ENCODE measurements at regions not wholly inside any gene's neighbourhood (a gene's known extent, or its start where the extent isn't known, plus 50 kb on each side); places are given as distances from the start of the nearest gene placed in this dataset.
"Not testable (repeated sequence)": the region's sequence is repeated elsewhere in the genome, so short reads cannot be mapped to it uniquely, and the experiment has no call there.

DNA sequence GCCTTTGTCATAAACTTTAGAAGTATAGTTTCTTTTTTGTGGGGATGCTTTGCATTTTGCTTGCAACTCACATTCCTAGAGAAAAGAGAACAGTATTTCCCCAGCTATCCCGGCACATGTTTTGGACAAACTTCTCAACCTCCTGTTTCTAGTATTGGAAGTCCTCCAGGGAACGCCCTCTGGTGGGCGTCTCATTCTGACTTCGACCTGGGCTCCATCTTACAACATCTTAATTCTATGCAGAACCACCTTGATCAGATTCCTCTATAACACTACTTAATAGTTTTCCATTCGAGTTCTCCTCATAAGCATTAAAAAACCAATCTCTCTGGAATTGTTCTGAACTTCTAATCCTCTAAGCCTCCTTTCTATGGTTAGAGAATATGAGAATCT lies 139.5 kb upstream of the FZD8 start:
- Histone ChIP-seq H3K4me3 (ENCODE audit: low read length) (no peak overlapping the region), H3K27me3 (ENCODE audit: low read depth, low read length) (no peaks in the 10 kb centered on the region), H2AFZ (ENCODE audit: low read depth, low read length) (no peak overlapping the region), H3K9ac (ENCODE audit: low read length) (no peak overlapping the region), H4K20me1 (ENCODE audit: insufficient read depth, low read length) (no peaks in the 10 kb centered on the region), H3K4me1 (ENCODE audit: low read length) (peaks cover 23% of the 10 kb centered on the region), H3K9me3 (ENCODE audit: insufficient read depth, low read length) (no peaks in the 10 kb centered on the region), H3K79me2 (ENCODE audit: low read length) (no peaks in the 10 kb centered on the region), H3K36me3 (replicated peaks; ENCODE audit: low read depth, low read length) (no peaks in the 10 kb centered on the region), H3K4me2 (ENCODE audit: low read length) (no peak overlapping the region), H3K27ac (ENCODE audit: low read length) (no peak overlapping the region)
- no peak for TF ChIP-seq EZH2phosphoT487 (IDR thresholded peaks at IDR 0.05; ENCODE audit: low read depth)
- TF ChIP-seq, protein P1, sequence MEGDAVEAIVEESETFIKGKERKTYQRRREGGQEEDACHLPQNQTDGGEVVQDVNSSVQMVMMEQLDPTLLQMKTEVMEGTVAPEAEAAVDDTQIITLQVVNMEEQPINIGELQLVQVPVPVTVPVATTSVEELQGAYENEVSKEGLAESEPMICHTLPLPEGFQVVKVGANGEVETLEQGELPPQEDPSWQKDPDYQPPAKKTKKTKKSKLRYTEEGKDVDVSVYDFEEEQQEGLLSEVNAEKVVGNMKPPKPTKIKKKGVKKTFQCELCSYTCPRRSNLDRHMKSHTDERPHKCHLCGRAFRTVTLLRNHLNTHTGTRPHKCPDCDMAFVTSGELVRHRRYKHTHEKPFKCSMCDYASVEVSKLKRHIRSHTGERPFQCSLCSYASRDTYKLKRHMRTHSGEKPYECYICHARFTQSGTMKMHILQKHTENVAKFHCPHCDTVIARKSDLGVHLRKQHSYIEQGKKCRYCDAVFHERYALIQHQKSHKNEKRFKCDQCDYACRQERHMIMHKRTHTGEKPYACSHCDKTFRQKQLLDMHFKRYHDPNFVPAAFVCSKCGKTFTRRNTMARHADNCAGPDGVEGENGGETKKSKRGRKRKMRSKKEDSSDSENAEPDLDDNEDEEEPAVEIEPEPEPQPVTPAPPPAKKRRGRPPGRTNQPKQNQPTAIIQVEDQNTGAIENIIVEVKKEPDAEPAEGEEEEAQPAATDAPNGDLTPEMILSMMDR (IDR thresholded peaks at IDR 0.05; ENCODE audit: low read depth, low read length) = peak; percentile 47

GRCh38 chr10:35780970-35781642 lies 139.0 kb upstream of the FZD8 start:
- Histone ChIP-seq H3K9me3 (ENCODE audit: insufficient read depth, low read length) (no peaks in the 10 kb centered on the region), H3K4me3 (ENCODE audit: low read length) (no peak overlapping the region), H3K27ac (ENCODE audit: low read length) (no peak overlapping the region), H3K79me2 (ENCODE audit: low read length) (no peaks in the 10 kb centered on the region), H2AFZ (ENCODE audit: low read depth, low read length) (no peak overlapping the region), H3K27me3 (ENCODE audit: low read depth, low read length) (no peaks in the 10 kb centered on the region), H3K36me3 (replicated peaks; ENCODE audit: low read depth, low read length) (no peaks in the 10 kb centered on the region), H3K4me1 (ENCODE audit: low read length) (peaks cover 26% of the 10 kb centered on the region), H4K20me1 (ENCODE audit: insufficient read depth, low read length) (no peaks in the 10 kb centered on the region), H3K9ac (ENCODE audit: low read length) (no peak overlapping the region), H3K4me2 (ENCODE audit: low read length) (no peak overlapping the region)
- TF ChIP-seq EZH2phosphoT487 (IDR thresholded peaks at IDR 0.05; ENCODE audit: low read depth) = no peak

GRCh38 chr10:35778306-35778705 lies 136.2 kb upstream of the FZD8 start:
- no peaks in the 10 kb centered on the region for H3K9me3 ChIP-seq (ENCODE audit: insufficient read depth, low read length)
- no peaks in the 10 kb centered on the region for H3K36me3 ChIP-seq (replicated peaks; ENCODE audit: low read depth, low read length)
- H3K4me1 ChIP-seq (ENCODE audit: low read length) = peaks cover 32% of the 10 kb centered on the region
- no peak for TF ChIP-seq EZH2phosphoT487 (IDR thresholded peaks at IDR 0.05; ENCODE audit: low read depth)
- TF ChIP-seq, protein P1 (IDR thresholded peaks at IDR 0.05; ENCODE audit: low read depth, low read length) = no peak
- peak overlapping the region; percentile 33; the same call in 1 of the 2 replicates for H3K4me3 ChIP-seq (ENCODE audit: low read length)
- no peaks in the 10 kb centered on the region for H3K79me2 ChIP-seq (ENCODE audit: low read length)
- 0 out of 2 replicates have a peak overlapping the region, but pooled peaks have one; percentile 27 for H3K9ac ChIP-seq (ENCODE audit: low read length)
- H3K27me3 ChIP-seq (ENCODE audit: low read depth, low read length) = no peaks in the 10 kb centered on the region
- H3K4me2 ChIP-seq (ENCODE audit: low read length) = peak overlapping the region; percentile 64
- no peaks in the 10 kb centered on the region for H4K20me1 ChIP-seq (ENCODE audit: insufficient read depth, low read length)
- H2AFZ ChIP-seq (ENCODE audit: low read depth, low read length) = peak overlapping the region; percentile 60; the same call in 1 of the 2 replicates
- H3K27ac ChIP-seq (ENCODE audit: low read length) = peak overlapping the region; percentile 28; the same call in 1 of the 2 replicates

GRCh38 chr10:35776557-35776956 lies 134.5 kb upstream of the FZD8 start:
- H3K36me3 ChIP-seq (replicated peaks; ENCODE audit: low read depth, low read length); H3K27ac ChIP-seq (ENCODE audit: low read length); H2AFZ ChIP-seq (ENCODE audit: low read depth, low read length); H3K9ac ChIP-seq (ENCODE audit: low read length); H3K4me2 ChIP-seq (ENCODE audit: low read length); H3K79me2 ChIP-seq (ENCODE audit: low read length); H4K20me1 ChIP-seq (ENCODE audit: insufficient read depth, low read length); H3K4me3 ChIP-seq (ENCODE audit: low read length); H3K27me3 ChIP-seq (ENCODE audit: low read depth, low read length); H3K9me3 ChIP-seq (ENCODE audit: insufficient read depth, low read length): not testable (repeated sequence)
- H3K4me1 ChIP-seq (ENCODE audit: low read length) = peaks cover 34% of the 10 kb centered on the region

DNA sequence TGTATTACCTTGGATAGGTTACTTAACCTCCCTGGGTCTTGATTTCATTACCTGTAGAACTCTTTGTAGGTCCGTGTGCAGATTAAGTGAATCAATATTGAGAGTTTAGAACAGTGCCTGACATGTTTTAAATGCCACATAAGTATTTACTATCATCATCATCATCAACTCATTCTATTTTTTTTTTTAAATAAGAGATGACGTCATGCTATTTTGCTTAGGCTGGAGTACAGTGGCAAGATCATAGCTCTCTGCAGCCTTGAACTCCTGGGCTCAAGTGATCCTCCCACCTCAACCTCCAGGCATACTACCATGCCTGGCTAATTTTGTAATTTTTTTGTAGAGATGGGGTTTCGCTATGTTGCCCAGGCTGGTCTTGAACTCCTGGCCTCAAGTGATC lies 132.0 kb upstream of the FZD8 start:
- Histone ChIP-seq H3K4me3 (ENCODE audit: low read length) (no peak overlapping the region), H2AFZ (ENCODE audit: low read depth, low read length) (no peak overlapping the region), H3K4me2 (ENCODE audit: low read length) (peak overlapping the region; percentile 28), H4K20me1 (ENCODE audit: insufficient read depth, low read length) (no peaks in the 10 kb centered on the region), H3K36me3 (replicated peaks; ENCODE audit: low read depth, low read length) (no peaks in the 10 kb centered on the region), H3K9me3 (ENCODE audit: insufficient read depth, low read length) (no peaks in the 10 kb centered on the region), H3K79me2 (ENCODE audit: low read length) (no peaks in the 10 kb centered on the region), H3K4me1 (ENCODE audit: low read length) (peaks cover 32% of the 10 kb centered on the region), H3K9ac (ENCODE audit: low read length) (no peak overlapping the region), H3K27me3 (ENCODE audit: low read depth, low read length) (no peaks in the 10 kb centered on the region), H3K27ac (ENCODE audit: low read length) (no peak overlapping the region)
- TF ChIP-seq, protein P1 (IDR thresholded peaks at IDR 0.05; ENCODE audit: low read depth, low read length) = no peak
- TF ChIP-seq EZH2phosphoT487 (IDR thresholded peaks at IDR 0.05; ENCODE audit: low read depth) = no peak

Data from OCI-LY3 (cell line).